C4-2B (cell line): ENCODE measurements at regions not wholly inside any gene's neighbourhood (a gene's known extent, or its start where the extent isn't known, plus 50 kb on each side); places are given as distances from the start of the nearest gene placed in this dataset.

ENCODE experiments used
- H3K27ac ChIP-seq: fragments of 450-650 bp; 2 replicates; pipeline ENCODE4 v1.5.1; 2017
- ZFX ChIP-seq: fragments of 450-650 bp; IDR thresholded peaks from 2 replicates; pipeline ENCODE4 v1.6.1; 2017
- TF ChIP-seq, protein P1 (sequence below): fragments of 450-650 bp; conservative IDR thresholded peaks from 2 replicates; pipeline ENCODE4 v1.5.1; 2017; ENCODE audit warnings: mild to moderate bottlenecking

DNA sequence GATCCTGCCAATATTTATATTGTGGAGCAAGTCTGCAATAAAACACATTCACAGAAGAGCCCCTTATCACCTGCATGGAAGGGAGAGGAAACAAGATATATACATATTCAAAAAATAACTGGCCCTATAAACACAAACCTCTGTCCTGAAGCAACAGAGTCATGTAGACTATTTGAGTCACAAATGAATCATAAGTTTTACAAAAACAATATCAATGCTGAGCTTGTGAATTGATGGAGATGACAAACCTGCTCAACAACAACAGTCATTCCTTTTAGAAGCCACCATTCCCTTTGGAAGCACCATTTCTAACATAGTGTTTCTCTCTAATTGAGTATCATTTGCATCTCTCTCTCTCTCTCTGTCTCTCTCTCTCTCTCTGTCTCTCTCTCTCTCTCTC, 313.9 kb downstream of the MID1IP1 start:
- no peak overlapping the region for H3K27ac ChIP-seq
- no peak for TF ChIP-seq ZFX
- TF ChIP-seq, protein P1, sequence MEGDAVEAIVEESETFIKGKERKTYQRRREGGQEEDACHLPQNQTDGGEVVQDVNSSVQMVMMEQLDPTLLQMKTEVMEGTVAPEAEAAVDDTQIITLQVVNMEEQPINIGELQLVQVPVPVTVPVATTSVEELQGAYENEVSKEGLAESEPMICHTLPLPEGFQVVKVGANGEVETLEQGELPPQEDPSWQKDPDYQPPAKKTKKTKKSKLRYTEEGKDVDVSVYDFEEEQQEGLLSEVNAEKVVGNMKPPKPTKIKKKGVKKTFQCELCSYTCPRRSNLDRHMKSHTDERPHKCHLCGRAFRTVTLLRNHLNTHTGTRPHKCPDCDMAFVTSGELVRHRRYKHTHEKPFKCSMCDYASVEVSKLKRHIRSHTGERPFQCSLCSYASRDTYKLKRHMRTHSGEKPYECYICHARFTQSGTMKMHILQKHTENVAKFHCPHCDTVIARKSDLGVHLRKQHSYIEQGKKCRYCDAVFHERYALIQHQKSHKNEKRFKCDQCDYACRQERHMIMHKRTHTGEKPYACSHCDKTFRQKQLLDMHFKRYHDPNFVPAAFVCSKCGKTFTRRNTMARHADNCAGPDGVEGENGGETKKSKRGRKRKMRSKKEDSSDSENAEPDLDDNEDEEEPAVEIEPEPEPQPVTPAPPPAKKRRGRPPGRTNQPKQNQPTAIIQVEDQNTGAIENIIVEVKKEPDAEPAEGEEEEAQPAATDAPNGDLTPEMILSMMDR: no peak

DNA sequence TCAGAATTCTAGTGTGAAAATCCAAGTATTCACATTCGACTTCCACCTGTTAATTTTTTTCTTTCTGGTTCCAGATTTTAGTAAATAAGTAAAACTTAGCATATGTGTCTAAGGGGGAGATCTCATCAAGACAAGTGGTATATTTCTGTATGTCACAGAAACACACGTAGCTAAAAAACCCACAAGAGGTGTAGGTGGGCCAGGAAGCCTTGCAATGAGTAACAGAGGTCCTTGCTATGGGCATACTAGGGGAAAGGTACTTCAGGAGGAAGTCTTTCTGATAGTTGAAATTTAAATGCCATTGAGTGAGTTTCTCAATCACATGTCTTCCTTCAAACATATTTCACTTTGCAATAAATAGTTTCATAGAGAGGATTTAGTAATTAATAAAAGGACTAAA, 315.8 kb downstream of the MID1IP1 start:
- H3K27ac ChIP-seq: no peak overlapping the region
- TF ChIP-seq, protein P1: no peak

DNA sequence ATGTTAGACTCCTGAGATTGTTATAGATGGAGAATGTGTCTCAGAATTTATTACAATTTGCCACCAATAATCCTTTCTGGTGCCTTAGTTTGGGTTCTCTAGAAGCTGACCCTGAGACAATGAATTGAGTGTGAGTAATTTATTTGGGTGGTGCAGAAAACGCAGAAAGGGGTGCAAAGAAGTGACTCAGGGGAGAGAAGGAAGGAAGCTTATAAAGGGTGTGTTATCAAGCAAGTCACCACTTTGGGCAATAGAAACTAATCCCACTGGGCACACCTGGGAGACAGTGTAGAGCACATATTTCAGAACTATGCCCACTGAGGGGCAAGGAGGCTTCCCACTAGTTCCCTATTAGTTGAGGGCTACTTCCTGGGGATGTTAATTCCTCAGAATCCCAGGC, 320.6 kb downstream of the MID1IP1 start:
- H3K27ac ChIP-seq: no peak overlapping the region
- TF ChIP-seq ZFX: no peak
- TF ChIP-seq, protein P1: no peak

DNA sequence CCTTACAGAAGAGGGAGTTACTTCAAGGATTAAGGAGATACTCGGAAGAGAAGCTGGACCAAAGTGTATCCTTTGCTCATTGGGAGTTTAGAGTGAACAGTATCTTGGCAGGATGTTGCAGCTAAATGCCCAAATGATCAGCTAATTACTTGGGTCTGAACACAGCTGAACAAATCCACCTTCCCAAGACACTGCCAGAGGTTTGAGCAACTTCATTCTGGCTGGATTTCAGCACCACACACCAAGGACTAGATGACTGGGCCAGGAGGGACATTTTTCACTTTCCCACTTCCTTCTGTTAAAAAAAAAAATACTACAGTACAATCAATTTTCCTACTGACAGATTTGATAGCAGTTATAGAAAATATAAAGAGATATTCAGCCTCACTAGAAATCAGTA, 324.6 kb downstream of the MID1IP1 start:
- no peak for TF ChIP-seq ZFX
- TF ChIP-seq, protein P1: no peak
- H3K27ac ChIP-seq: no peak overlapping the region

DNA sequence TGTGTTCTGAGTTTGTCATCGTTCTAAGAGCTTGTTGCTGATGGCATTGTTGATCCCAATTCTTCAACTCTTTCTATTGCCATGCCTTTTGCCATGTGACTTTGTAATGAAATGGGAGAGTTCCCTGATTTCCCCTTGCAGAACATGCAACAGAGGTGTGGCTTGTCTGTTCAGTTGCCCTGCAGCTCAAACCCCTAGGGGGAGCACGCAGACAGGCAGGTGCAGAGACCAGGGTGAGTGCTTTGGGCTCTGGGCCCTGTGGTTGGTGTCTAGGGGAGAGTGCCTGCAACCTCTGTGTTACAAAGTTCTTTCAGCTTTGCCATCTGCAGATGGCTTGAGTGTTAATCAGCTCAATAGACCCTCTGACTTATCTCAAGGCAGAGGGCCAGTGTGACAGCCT, 332.7 kb downstream of the MID1IP1 start:
- no peak overlapping the region for H3K27ac ChIP-seq

DNA sequence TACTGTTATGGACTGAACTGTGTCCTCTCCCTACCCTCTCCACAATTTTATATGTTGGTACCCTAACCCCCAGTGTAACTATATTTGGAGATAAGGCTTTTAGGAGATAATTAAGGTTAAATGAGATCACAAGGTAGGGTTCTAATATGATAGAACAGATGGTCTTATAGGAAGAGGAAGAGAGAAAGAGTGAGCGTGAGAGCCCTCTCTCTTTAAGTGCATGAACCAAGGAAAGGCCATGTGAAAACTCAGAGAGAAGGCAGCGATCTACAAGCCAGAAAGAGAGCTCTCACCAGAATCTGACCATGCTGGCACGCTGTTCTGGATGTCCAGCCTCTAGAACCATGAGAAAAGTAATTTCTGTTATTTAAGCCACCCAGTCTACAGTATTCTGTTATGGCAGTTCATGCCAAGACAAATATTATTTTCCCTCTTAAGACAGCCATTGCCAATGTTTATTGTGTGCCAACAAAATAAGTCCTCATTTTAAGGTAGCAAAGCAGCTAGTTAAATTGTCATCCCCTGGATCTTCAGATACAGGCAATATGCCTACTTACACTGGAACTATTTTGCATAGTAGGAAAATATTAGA, 336.2 kb downstream of the MID1IP1 start:
- no peak overlapping the region for H3K27ac ChIP-seq
- TF ChIP-seq ZFX: no peak
- TF ChIP-seq, protein P1: no peak

More for the DNA sequence above, 332.7 kb downstream of the MID1IP1 start:
- TF ChIP-seq, protein P1: peak; percentile 32
- TF ChIP-seq ZFX: no peak

DNA sequence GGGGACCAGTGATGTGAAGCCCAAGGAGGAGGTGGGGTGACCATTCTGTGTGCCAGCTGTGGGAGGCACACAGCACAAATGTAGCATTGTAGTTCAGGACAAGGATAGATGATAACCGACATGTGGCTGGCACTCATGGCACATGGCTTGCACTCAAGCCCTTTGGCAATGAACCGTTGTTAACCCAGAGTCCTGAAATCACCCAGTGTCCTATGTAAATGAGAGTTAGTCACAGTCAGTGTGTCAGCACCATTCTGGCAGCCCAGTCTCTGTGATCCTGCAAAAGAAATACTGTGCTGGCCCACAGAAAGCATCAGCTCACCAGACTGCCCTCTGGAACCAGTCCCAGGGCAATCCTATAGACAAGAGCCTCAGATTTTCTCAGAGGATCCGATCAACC, 339.3 kb downstream of the MID1IP1 start:
- TF ChIP-seq, protein P1: no peak
- no peak for TF ChIP-seq ZFX
- H3K27ac ChIP-seq: no peak overlapping the region
